ENCODE measurements at regions not wholly inside any gene's neighbourhood (a gene's known extent, or its start where the extent isn't known, plus 50 kb on each side); places are given as distances from the start of the nearest gene placed in this dataset.

- TF ChIP-seq CTCF (IDR thresholded peaks at IDR 0.05), result no peak
- no peak for TF ChIP-seq POLR2A (IDR thresholded peaks at IDR 0.05)
These were observed 157.8 kb upstream of the NR4A3 start for GRCh38 chr9:99663856-99664255.
